Limb (tissue), 2 donors: ENCODE measurements at regions not wholly inside any gene's neighbourhood (a gene's known extent, or its start where the extent isn't known, plus 50 kb on each side); places are given as distances from the start of the nearest gene placed in this dataset.
A peak's percentile ranks its signal among the peaks of the same experiment; 100 is the strongest.

ENCODE experiments used
- DNase-seq, 2 donors: peaks; one replicate each; pipeline ENCODE4 v3.0.0-alpha.2; 2016; ENCODE audit errors: extremely low spot score in 2 of 2

DNA sequence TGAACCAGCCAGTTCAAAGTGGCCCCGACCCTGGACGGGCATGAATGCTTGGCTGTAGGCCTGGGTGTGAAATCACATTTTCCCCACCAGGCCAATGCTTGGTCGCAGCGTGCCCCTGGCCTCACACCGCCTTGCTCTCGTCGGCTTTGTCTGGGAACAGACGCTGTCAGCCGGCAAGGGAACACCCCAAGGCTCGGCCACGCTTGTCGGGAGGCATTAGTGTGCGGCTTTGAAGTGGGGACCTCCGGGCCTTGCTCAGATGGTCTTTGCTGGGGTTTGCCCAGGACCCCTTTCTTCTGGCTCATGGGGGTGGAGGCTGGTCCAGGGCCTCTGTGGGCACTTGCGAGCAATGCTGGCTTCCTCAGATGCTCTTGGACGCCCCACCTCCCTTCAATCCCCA lies 79.1 kb downstream of the INHBB start:
- peak in 1 of 2 donors; percentile 20 for DNase-seq

DNA sequence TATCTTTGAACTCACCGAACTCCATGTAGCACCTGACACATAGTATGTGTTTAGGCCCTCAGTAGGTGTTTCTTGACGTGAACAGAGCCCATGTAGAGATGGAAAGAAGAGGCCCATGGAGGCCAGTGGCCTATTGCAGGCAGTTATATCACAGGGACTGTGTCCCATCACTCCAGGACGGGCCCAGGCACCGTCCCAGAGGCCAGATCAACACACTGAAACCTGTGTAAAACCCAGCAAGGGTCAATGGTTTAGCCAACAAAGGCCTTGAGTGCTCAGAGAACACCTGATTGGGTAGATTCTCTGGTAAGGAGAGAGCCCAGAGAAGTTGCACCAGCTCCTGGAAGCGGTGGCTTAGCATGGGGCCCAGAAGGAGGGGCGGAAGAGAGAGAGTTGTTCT lies 82.8 kb downstream of the INHBB start:
- DNase-seq: peak in 1 of 2 donors; percentile 11

DNA sequence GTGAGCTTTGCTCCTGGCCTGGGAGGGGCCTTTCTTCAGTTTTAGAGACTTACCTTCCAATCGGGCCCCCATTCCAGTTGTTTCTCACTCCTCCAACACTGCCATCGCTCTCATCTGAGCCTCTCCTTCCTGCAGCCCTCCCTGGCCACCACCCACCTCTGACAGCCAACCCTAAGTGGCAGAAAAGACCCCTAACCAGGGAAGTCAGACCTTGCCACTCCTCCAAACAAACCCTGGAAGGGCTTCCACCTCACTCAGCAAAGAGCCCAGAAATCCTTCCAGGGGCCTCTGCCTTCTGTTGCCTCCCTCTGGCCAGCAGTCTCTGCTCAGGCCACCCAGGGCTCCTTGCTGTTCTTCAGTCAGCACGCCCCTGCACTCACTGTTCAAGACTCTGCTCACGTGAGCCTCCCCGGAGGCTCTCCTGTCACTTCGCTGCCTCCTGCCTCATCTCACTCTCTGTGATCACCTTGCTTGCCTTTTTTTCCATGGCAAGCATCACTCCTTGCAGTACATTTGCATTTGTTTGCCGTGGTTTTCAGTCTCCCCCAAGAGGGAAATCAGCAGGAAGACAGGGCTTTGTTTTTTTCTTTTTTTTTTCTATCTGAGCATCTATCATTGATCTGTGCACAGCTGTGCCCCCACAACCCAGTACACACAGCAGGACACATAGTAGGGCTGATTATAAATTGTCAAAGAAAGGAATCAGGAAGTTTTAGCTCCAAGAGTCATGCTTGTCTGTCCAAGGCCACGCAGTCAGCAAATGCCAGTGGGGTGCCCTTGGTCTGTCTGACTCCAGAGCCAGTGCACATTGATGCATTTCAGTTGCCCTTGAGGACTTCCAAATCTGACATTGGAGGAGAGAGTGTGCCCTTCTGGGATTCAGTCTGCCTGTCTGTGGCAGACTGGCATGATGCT lies 83.9 kb downstream of the INHBB start:
- DNase-seq: peak in 1 of 2 donors; percentile 25

- DNase-seq: peak in 1 of 2 donors; percentile 21
These were observed 84.5 kb downstream of the INHBB start for GRCh38 chr2:120430501-120430830.

GRCh38 chr2:120430957-120431356 lies 85.0 kb downstream of the INHBB start:
- DNase-seq: peak in 1 of 2 donors; percentile 20

GRCh38 chr2:120431386-120432292 lies 85.7 kb downstream of the INHBB start:
- DNase-seq: no peak

GRCh38 chr2:120432293-120432975 lies 86.5 kb downstream of the INHBB start:
- no peak for DNase-seq

GRCh38 chr2:120432976-120433815 lies 87.3 kb downstream of the INHBB start:
- no peak for DNase-seq

DNA sequence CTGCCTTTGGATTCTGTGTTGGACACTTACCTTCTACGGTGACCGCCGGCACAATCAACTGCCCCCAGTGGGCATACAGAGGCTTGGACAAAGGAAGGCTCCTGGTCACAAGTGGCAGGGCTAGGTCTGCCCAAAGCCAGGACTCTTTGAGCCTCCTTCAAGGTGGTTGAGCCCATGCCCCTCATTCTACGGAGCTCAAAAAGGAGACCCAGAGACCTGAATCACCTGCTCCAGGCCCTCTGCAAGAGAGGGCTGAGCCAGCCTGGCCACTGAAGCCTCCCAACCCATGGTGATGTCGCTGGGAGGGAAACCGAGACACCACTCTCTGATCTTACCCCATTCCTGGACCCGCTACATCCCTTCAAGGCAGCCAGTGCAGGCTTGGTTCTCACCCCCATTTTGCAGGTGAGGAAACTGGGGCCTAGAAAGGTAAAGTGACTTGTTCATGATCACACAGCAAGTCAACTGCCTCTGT lies 87.9 kb downstream of the INHBB start:
- DNase-seq: no peak

GRCh38 chr2:120434492-120435308 lies 88.8 kb downstream of the INHBB start:
- peak in 1 of 2 donors; percentile 19 for DNase-seq

DNA sequence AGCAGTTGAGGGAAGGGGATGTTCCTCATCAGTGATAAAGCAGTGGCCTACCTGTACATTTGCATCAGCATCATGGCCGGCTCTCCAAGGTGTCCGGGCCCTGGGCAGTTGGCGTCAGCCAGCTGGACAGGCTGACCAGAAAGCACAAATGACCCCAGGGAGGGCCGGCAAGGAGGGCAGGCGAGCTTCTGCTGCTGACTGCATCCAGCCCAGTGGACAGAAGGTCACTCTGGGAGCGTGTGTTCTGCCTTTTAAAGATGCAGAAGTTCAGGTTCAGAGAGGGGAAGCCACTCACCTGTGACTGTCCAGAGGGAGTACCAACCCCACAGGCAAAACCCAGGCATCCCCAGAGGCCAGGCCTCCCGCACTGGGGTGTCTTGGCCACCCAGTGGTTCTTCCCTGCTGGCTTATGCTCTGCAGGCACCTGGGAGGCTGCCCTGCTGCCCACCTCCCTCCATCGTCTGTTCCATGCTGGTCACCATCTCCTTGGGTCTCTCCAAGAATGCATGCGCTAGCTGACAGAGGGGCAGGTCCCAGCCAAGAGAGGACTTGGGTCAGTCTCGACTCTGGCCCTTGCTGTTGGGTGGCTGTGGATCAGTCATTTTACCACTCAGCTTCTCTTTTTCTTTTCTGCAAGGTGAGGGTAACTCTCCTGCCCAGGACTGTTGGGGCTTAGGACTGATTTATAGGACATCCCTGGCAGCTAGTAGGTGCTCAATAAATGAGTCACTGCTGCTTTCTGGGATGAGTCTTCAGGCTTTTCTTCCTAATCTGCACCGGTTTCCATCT lies 89.9 kb downstream of the INHBB start:
- no peak for DNase-seq

DNA sequence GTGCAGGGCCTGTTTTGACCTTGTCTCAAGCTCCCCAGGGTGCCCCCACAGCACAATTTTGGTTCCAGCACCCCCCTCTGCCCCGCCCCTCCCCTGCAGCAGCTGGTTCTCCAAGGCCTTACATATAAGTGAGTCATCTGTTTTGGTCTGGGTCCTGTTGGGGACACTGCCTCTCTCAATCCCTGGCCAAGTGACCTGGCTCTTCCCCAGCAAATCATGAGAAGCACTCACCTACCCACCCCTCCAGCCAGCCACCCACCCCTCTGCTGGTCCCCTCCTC lies 90.5 kb downstream of the INHBB start:
- peak in 1 of 2 donors; percentile 19 for DNase-seq

GRCh38 chr2:120436885-120437603 lies 91.1 kb downstream of the INHBB start:
- DNase-seq: peak in 1 of 2 donors; percentile 25

- peak in 1 of 2 donors; percentile 25 for DNase-seq
These were observed 91.7 kb downstream of the INHBB start for GRCh38 chr2:120437604-120438000.

DNA sequence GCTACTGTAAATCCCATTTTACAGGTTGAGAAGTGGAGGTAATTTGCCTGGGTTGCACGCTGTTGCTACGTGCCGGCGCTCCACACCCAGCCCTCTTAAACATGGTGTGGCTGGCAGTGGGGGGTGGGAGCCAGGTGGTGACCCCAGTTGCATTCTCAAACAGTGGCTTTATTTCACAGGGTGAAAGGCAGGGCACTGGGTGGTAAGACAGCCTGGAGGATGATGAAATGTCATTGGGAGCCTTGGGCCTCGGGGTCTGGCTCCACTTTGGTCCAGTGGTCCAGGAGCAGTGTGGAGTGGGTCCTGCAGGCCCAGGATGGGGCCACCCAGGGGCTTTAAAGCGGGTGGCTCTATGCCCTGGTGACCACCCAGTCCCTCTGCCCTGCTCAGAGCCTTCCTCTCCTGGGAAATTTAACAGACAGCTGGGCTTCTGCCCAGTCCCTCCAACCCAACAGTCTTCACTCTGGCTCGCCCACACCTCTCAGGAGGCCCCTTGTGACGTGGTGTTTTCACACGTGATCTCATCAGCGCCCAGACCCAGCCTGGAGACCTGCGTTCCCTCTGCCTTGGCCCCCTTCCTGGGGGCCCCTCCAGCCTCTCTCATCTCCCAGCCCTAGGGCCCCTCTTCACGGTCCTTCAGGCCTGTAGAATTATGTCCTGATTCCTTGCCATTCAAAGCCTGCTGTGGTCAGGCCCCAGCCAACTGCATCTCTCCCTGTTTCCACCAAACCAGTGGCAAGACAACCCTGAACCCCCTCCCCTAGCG lies 92.5 kb downstream of the INHBB start:
- DNase-seq: peak in 1 of 2 donors; percentile 30

GRCh38 chr2:120439067-120439368 lies 93.1 kb downstream of the INHBB start:
- DNase-seq: no peak

GRCh38 chr2:120439637-120440384 lies 93.9 kb downstream of the INHBB start:
- peak in 1 of 2 donors; percentile 13 for DNase-seq
